SU-DHL-6 (cell line): ENCODE measurements at regions not wholly inside any gene's neighbourhood (a gene's known extent, or its start where the extent isn't known, plus 50 kb on each side); places are given as distances from the start of the nearest gene placed in this dataset.

ENCODE experiments used
- CTCF ChIP-seq: fragments of 200-600 bp; sonication (generic); IDR thresholded peaks from one replicate; pipeline ENCODE4 v1.5.1; 2017; ENCODE audit warnings: antibody characterized with exemption, mild to moderate bottlenecking, low read length, moderate library complexity; ENCODE audit not compliant: insufficient read depth, poor library complexity, severe bottlenecking
- EZH2phosphoT487 ChIP-seq: fragments of 200-600 bp; sonication (generic), shearing (Covaris generic); conservative IDR thresholded peaks from 2 replicates; pipeline ENCODE4 v1.6.1; 2018; ENCODE audit warnings: mild to moderate bottlenecking, antibody characterized with exemption, low read length, moderate library complexity, mixed read lengths

DNA sequence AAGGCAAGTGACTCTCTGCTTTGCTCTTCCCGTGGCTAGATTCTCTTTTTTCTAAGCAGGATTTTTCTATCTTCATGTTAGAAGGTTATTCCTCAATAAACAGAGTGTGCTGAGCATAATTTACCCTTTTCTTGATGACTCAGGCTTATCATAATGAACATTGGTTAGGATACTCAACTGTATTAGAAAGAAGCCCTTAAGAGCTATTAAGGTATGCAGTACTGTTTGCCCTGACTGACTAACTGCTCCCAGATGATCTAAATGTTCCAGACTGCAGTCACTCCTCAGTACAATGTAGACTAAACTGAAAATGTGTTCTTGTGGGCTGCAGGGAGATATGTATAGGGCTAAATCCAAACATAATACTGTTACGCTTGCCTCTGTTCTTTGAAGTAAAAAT, 687.8 kb downstream of the NUP35 start:
- TF ChIP-seq EZH2phosphoT487 (no peak), CTCF (no peak)
